HFFc6 (cell line): ENCODE measurements at regions not wholly inside any gene's neighbourhood (a gene's known extent, or its start where the extent isn't known, plus 50 kb on each side); places are given as distances from the start of the nearest gene placed in this dataset.

ENCODE experiments used
- DNase-seq: peaks from one replicate; pipeline ENCODE4 v3.0.0-alpha.2; 2018
- H3K27ac Mint-ChIP-seq: 2 replicates; pipeline ENCODE4 v1.8.0; 2020; ENCODE audit warnings: mild to moderate bottlenecking, mixed read lengths
- H3K27me3 Mint-ChIP-seq: 2 replicates; pipeline ENCODE4 v1.8.0; 2021; ENCODE audit warnings: mild to moderate bottlenecking, moderate library complexity, mixed read lengths; ENCODE audit not compliant: insufficient read depth
- H3K36me3 Mint-ChIP-seq: 2 replicates; pipeline ENCODE4 v1.8.0; 2021; ENCODE audit warnings: low read depth, mixed read lengths
- H3K4me1 Mint-ChIP-seq: 2 replicates; pipeline ENCODE4 v1.8.0; 2020; ENCODE audit warnings: low read depth, mixed read lengths
- H3K4me3 Mint-ChIP-seq: 2 replicates; pipeline ENCODE4 v1.8.0; 2020; ENCODE audit warnings: mild to moderate bottlenecking, moderate library complexity, mixed read lengths
- H3K9me3 Mint-ChIP-seq: 2 replicates; pipeline ENCODE4 v1.8.0; 2020; ENCODE audit warnings: mild to moderate bottlenecking, mixed read lengths
- CTCF ChIP-seq: fragments of 200-600 bp; sonication (generic); IDR thresholded peaks from 2 replicates; pipeline ENCODE4 v1.5.0; 2021; ENCODE audit warnings: antibody characterized with exemption, mild to moderate bottlenecking

GRCh38 chr12:105637470-105637869 lies 307.0 kb downstream of the C12orf75 start:
- peaks cover 27% of the 10 kb centered on the region for H3K9me3 Mint-ChIP-seq
- no peak for TF ChIP-seq CTCF
- no peak overlapping the region for H3K27ac Mint-ChIP-seq
- peaks cover 6% of the 10 kb centered on the region; the same call in 1 of the 2 replicates for H3K27me3 Mint-ChIP-seq
- H3K36me3 Mint-ChIP-seq = peaks cover 14% of the 10 kb centered on the region
- peaks cover 11% of the 10 kb centered on the region; the same call in 1 of the 2 replicates for H3K4me1 Mint-ChIP-seq
- no peak overlapping the region for H3K4me3 Mint-ChIP-seq
- DNase-seq = no peak

- H3K4me1 Mint-ChIP-seq = peaks cover 17% of the 10 kb centered on the region; the same call in 1 of the 2 replicates
- no peak overlapping the region for H3K27ac Mint-ChIP-seq
- H3K36me3 Mint-ChIP-seq = peaks cover 14% of the 10 kb centered on the region
- H3K9me3 Mint-ChIP-seq = peaks cover 27% of the 10 kb centered on the region
- H3K4me3 Mint-ChIP-seq = no peak overlapping the region
- peaks cover 2% of the 10 kb centered on the region; the same call in 1 of the 2 replicates for H3K27me3 Mint-ChIP-seq
- DNase-seq = no peak
- TF ChIP-seq CTCF = no peak
These were observed 310.3 kb downstream of the C12orf75 start for GRCh38 chr12:105640761-105641160.

- Mint-ChIP-seq H3K27me3 (peaks cover 2% of the 10 kb centered on the region; the same call in 1 of the 2 replicates), H3K36me3 (peaks cover 12% of the 10 kb centered on the region), H3K27ac (no peak overlapping the region), H3K4me3 (no peak overlapping the region), H3K9me3 (peaks cover 20% of the 10 kb centered on the region), H3K4me1 (peaks cover 17% of the 10 kb centered on the region; the same call in 1 of the 2 replicates)
- DNase-seq = peak; percentile 12
- no peak for TF ChIP-seq CTCF
These were observed 311.3 kb downstream of the C12orf75 start for GRCh38 chr12:105641749-105642148.

GRCh38 chr12:105644770-105645169 lies 314.3 kb downstream of the C12orf75 start:
- peaks cover 17% of the 10 kb centered on the region; the same call in 1 of the 2 replicates for H3K4me1 Mint-ChIP-seq

GRCh38 chr12:105654606-105655005 lies 324.1 kb downstream of the C12orf75 start:
- Mint-ChIP-seq H3K27me3 (peaks cover 6% of the 10 kb centered on the region), H3K36me3 (no peaks in the 10 kb centered on the region), H3K9me3 (no peaks in the 10 kb centered on the region), H3K27ac (no peak overlapping the region), H3K4me3 (no peak overlapping the region), H3K4me1 (no peaks in the 10 kb centered on the region)
- TF ChIP-seq CTCF = no peak
- DNase-seq = no peak

More at GRCh38 chr12:105644770-105645169, 314.3 kb downstream of the C12orf75 start:
- no peak for DNase-seq
- Mint-ChIP-seq H3K27ac (no peak overlapping the region), H3K4me3 (no peak overlapping the region), H3K36me3 (no peaks in the 10 kb centered on the region), H3K9me3 (no peaks in the 10 kb centered on the region), H3K27me3 (peaks cover 2% of the 10 kb centered on the region)
- TF ChIP-seq CTCF = no peak

- H3K4me1 Mint-ChIP-seq = no peaks in the 10 kb centered on the region
- TF ChIP-seq CTCF = no peak
- no peaks in the 10 kb centered on the region for H3K9me3 Mint-ChIP-seq
- no peaks in the 10 kb centered on the region for H3K36me3 Mint-ChIP-seq
- H3K4me3 Mint-ChIP-seq = no peak overlapping the region
- DNase-seq = no peak
- peaks cover 8% of the 10 kb centered on the region for H3K27me3 Mint-ChIP-seq
- H3K27ac Mint-ChIP-seq = no peak overlapping the region
These were observed 327.9 kb downstream of the C12orf75 start for GRCh38 chr12:105658389-105658788.
